ENCODE measurements at regions not wholly inside any gene's neighbourhood (a gene's known extent, or its start where the extent isn't known, plus 50 kb on each side); places are given as distances from the start of the nearest gene placed in this dataset.

DNA sequence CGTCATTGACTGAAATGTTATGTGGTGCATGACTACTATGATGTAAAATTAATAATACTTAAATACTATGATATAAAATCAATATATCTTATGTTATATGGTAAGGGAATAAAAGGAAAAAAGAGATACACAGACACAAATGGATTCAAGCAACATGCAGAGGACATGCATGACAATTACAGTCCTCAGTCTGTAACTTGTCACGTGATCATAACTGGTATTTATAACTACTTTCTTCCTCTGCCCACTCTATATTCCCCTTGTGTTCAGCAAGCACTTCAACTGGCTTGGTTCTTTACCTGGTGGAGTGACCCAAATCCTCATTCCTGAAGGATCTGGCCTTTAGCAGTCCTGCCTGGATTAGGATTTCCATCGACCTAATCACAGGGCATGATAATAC is 104.4 kb upstream of the FAM180A start (continued):
- TF ChIP-seq USF2 (IDR thresholded peaks at IDR 0.05; ENCODE audit: low read length): no peak
- TF ChIP-seq NRF1 (IDR thresholded peaks at IDR 0.05; ENCODE audit: low read depth, low read length): no peak
- TF ChIP-seq HDAC2 (IDR thresholded peaks at IDR 0.05; ENCODE audit: borderline replicate concordance in 1 of 2, low read depth in 2 of 2, low read length in 2 of 2): no peak
- TF ChIP-seq POLR2A (IDR thresholded peaks at IDR 0.05; ENCODE audit: control extremely low read depth in 1 of 2, low read depth in 2 of 2, low read length in 2 of 2): no peak

Data from H1 (cell line).